ENCODE measurements at regions not wholly inside any gene's neighbourhood (a gene's known extent, or its start where the extent isn't known, plus 50 kb on each side); places are given as distances from the start of the nearest gene placed in this dataset.

DNA sequence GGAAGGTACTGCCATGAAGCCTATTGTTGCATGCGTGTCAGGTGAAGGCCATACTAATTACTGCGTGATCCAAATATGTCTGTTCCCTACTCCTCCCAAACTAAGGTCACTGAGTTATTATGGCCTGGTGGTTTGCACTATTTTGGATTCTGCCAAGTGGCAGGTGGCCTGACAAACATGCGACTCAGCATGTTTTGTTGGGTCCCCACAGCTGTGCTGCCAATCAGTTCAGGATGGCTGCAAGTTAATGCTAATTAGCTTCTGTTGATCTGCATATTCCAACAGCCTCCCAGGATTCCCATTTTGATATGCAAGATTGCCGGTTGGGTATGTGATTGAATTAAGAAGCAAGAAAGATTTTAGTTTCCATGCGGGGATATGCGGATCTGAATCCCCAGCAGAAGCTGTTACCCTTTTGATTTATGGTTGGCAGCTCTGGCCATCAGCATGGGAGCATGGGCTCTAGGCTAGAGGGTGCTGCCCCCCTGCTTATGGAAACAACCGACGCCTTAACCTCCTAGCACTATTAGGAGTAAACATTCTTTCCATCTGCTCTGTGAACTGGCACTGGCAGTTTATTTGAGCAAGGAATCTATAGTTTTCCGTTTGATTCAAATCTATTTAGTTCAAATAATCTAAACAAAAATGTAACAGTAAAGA lies 429.8 kb upstream of the C1orf87 start:
- TF ChIP-seq, protein P1, sequence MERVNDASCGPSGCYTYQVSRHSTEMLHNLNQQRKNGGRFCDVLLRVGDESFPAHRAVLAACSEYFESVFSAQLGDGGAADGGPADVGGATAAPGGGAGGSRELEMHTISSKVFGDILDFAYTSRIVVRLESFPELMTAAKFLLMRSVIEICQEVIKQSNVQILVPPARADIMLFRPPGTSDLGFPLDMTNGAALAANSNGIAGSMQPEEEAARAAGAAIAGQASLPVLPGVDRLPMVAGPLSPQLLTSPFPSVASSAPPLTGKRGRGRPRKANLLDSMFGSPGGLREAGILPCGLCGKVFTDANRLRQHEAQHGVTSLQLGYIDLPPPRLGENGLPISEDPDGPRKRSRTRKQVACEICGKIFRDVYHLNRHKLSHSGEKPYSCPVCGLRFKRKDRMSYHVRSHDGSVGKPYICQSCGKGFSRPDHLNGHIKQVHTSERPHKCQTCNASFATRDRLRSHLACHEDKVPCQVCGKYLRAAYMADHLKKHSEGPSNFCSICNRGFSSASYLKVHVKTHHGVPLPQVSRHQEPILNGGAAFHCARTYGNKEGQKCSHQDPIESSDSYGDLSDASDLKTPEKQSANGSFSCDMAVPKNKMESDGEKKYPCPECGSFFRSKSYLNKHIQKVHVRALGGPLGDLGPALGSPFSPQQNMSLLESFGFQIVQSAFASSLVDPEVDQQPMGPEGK (CRISPR knock-in tag; IDR thresholded peaks at IDR 0.05; ENCODE audit: borderline replicate concordance), result no peak
- no peak for TF ChIP-seq TCF4 (CRISPR knock-in tag; IDR thresholded peaks at IDR 0.05; ENCODE audit: borderline replicate concordance)
- TF ChIP-seq RARB (CRISPR knock-in tag; IDR thresholded peaks at IDR 0.05), result no peak
- no peak for TF ChIP-seq ZNF8 (CRISPR knock-in tag; IDR thresholded peaks at IDR 0.05)
- no peak for TF ChIP-seq ZNF565 (CRISPR knock-in tag; conservative IDR thresholded peaks at IDR 0.05; ENCODE audit: low read depth)
- no peak for TF ChIP-seq ISL1 (CRISPR knock-in tag; IDR thresholded peaks at IDR 0.05)
- no peak for TF ChIP-seq ARNTL (CRISPR knock-in tag; IDR thresholded peaks at IDR 0.05; ENCODE audit: borderline replicate concordance, low read depth)
- no peak for TF ChIP-seq ESRRG (CRISPR knock-in tag; IDR thresholded peaks at IDR 0.05)
- TF ChIP-seq, protein P2, sequence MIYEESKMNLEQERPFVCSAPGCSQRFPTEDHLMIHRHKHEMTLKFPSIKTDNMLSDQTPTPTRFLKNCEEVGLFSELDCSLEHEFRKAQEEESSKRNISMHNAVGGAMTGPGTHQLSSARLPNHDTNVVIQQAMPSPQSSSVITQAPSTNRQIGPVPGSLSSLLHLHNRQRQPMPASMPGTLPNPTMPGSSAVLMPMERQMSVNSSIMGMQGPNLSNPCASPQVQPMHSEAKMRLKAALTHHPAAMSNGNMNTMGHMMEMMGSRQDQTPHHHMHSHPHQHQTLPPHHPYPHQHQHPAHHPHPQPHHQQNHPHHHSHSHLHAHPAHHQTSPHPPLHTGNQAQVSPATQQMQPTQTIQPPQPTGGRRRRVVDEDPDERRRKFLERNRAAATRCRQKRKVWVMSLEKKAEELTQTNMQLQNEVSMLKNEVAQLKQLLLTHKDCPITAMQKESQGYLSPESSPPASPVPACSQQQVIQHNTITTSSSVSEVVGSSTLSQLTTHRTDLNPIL (CRISPR knock-in tag; IDR thresholded peaks at IDR 0.05; ENCODE audit: low read depth), result no peak
